ENCODE measurements at regions not wholly inside any gene's neighbourhood (a gene's known extent, or its start where the extent isn't known, plus 50 kb on each side); places are given as distances from the start of the nearest gene placed in this dataset.

DNA sequence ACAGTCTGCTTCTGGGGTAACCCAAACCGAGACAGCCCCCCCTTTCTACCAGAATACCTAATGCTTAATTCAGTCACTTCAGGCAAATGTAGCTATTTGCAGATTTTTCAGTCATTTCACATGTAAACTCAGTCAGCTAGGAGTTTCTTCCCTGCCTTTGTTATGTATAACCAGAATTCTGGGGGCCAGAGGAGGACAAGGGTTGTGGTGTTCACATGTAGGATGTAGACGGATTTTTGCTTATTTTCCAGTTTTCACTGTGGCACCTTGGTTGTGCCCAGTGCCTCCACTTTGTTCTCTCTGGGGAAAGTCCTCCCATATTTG lies 51.1 kb downstream of the PROKR2 start:
- TF ChIP-seq, protein P1, sequence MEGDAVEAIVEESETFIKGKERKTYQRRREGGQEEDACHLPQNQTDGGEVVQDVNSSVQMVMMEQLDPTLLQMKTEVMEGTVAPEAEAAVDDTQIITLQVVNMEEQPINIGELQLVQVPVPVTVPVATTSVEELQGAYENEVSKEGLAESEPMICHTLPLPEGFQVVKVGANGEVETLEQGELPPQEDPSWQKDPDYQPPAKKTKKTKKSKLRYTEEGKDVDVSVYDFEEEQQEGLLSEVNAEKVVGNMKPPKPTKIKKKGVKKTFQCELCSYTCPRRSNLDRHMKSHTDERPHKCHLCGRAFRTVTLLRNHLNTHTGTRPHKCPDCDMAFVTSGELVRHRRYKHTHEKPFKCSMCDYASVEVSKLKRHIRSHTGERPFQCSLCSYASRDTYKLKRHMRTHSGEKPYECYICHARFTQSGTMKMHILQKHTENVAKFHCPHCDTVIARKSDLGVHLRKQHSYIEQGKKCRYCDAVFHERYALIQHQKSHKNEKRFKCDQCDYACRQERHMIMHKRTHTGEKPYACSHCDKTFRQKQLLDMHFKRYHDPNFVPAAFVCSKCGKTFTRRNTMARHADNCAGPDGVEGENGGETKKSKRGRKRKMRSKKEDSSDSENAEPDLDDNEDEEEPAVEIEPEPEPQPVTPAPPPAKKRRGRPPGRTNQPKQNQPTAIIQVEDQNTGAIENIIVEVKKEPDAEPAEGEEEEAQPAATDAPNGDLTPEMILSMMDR (IDR thresholded peaks at IDR 0.05; ENCODE audit: low read depth, low read length): no peak
- TF ChIP-seq EZH2phosphoT487 (IDR thresholded peaks at IDR 0.05; ENCODE audit: low read depth): no peak

Data from OCI-LY3 (cell line).